OCI-LY7 (cell line): ENCODE measurements at regions not wholly inside any gene's neighbourhood (a gene's known extent, or its start where the extent isn't known, plus 50 kb on each side); places are given as distances from the start of the nearest gene placed in this dataset.

Experiments
- BruUV-seq: library from RNA; stranded (reverse); fragments of 400-500 nt; replicated peaks from 2 replicates; lab custom pipeline; 2021; lab: Mats Ljungman, UMichigan
- CTCF ChIA-PET: fragments of 300-600 bp; sonication (Branson Sonifier 250); formaldehyde crosslinking; loops from one replicate; lab custom pipeline; 2022; ENCODE audit warnings: antibody characterized with exemption; ENCODE audit not compliant: unreplicated experiment; lab: Charles Lee
- POLR2A ChIA-PET: fragments of 300-600 bp; sonication (Branson Sonifier 250); formaldehyde crosslinking; loops from one replicate; lab custom pipeline; 2022; ENCODE audit warnings: antibody characterized with exemption; lab: Charles Lee
- DNase-seq: peaks from one replicate; pipeline ENCODE4 v3.0.0-alpha.2; 2015; ENCODE audit warnings: low spot score
- H2AFZ ChIP-seq: fragments of 200-600 bp; sonication (generic), shearing (Covaris generic); 2 replicates; pipeline ENCODE4 v1.6.1; 2014; ENCODE audit warnings: mild to moderate bottlenecking, antibody characterized with exemption, low read length, moderate library complexity
- H3K27ac ChIP-seq: fragments of 200-600 bp; sonication (generic); 2 replicates; pipeline ENCODE4 v1.5.1; 2014; ENCODE audit warnings: mixed run types, low read depth, mild to moderate bottlenecking, moderate library complexity, low read length, inconsistent platforms; ENCODE audit not compliant: poor library complexity, severe bottlenecking
- H3K36me3 ChIP-seq: fragments of 200-600 bp; sonication (generic); 2 replicates; pipeline ENCODE4 v1.6.1; 2014; ENCODE audit warnings: mild to moderate bottlenecking, antibody characterized with exemption, low read length, moderate library complexity, mixed read lengths; ENCODE audit not compliant: insufficient read depth
- H3K4me1 ChIP-seq: fragments of 200-600 bp; sonication (generic); 2 replicates; pipeline ENCODE4 v1.5.1; 2014; ENCODE audit warnings: mild to moderate bottlenecking, low read length; ENCODE audit not compliant: insufficient read depth, poor library complexity, severe bottlenecking
- H3K4me2 ChIP-seq: fragments of 200-600 bp; sonication (generic); 2 replicates; pipeline ENCODE4 v1.6.1; 2014; ENCODE audit warnings: mild to moderate bottlenecking, low read length
- H3K4me3 ChIP-seq: fragments of 200-600 bp; sonication (generic); 2 replicates; pipeline ENCODE4 v1.5.1; 2014; ENCODE audit warnings: mild to moderate bottlenecking, low read depth, low read length; ENCODE audit not compliant: poor library complexity, severe bottlenecking
- H3K79me2 ChIP-seq: fragments of 200-600 bp; sonication (generic); 2 replicates; pipeline ENCODE4 v1.6.1; 2016; ENCODE audit warnings: low read depth, mild to moderate bottlenecking, low read length, moderate library complexity, mixed read lengths; ENCODE audit not compliant: insufficient read depth
- H3K9me2 ChIP-seq: fragments of 200-600 bp; sonication (generic); 2 replicates; pipeline ENCODE4 v1.6.1; 2016; ENCODE audit warnings: mild to moderate bottlenecking, low read length, mixed read lengths; ENCODE audit not compliant: insufficient read depth
- H3K9me3 ChIP-seq: fragments of 200-600 bp; sonication (generic); 2 replicates; pipeline ENCODE4 v1.6.1; 2014; ENCODE audit warnings: mild to moderate bottlenecking, mixed run types, low read length, mixed read lengths
- H4K20me1 ChIP-seq: fragments of 200-600 bp; sonication (generic); 2 replicates; pipeline ENCODE4 v1.6.1; 2014; ENCODE audit warnings: mild to moderate bottlenecking, antibody characterized with exemption, low read length, moderate library complexity, mixed read lengths; ENCODE audit not compliant: insufficient read depth
- EZH2phosphoT487 ChIP-seq: fragments of 200-600 bp; sonication (generic); IDR thresholded peaks from 2 replicates; pipeline ENCODE4 v1.6.1; 2018; ENCODE audit warnings: low read depth, borderline replicate concordance, mild to moderate bottlenecking, mixed run types, antibody characterized with exemption, low read length, moderate library complexity, mixed read lengths
- intact Hi-C: fragments of 100-400 bp; cut with micrococcal nuclease; formaldehyde crosslinking; loops from one replicate; pipeline ENCODE4 v1.10.0; 2022; ENCODE audit not compliant: unreplicated experiment
- TF ChIP-seq, protein P1 (sequence below): fragments of 200-600 bp; sonication (generic); conservative IDR thresholded peaks from 2 replicates; pipeline ENCODE4 v1.5.1; 2014; ENCODE audit warnings: mild to moderate bottlenecking, antibody characterized with exemption, low read length, moderate library complexity, mixed read lengths

DNA sequence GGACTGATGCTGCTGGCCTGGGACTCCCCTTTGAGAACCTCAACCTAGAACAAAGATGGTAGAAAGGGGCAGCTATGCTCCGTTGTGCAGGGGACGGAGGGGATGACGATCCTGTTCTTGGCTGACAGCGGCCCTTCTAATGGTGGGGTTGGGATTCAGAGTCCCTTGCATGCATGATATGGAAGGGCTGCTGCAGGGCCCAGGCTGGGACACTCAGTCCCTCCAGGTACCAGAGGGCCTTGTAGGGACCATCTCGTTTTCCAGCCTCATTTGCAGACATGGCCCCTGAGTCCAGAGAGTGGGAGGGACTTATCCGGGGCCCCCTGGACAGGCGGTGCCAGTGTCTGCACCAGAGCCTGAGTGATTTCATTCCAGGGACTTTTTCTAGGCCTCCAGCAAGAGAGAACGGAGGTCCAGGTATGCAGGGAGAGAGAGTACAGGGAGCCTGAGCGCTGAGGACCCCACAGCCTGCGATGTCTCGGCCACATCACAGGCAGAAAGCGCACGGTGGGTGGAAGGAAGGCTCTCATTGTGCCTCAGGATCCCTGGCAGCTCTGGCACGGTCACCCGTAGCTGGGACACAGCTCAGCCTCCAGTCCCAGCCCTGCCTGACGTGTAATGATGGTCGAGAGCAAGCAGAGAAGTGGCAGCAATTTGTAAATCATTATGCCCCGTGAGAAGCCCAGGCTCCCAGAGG lies 860.8 kb downstream of the TBC1D22A start:
- TF ChIP-seq EZH2phosphoT487: no peak
- TF ChIP-seq, protein P1, sequence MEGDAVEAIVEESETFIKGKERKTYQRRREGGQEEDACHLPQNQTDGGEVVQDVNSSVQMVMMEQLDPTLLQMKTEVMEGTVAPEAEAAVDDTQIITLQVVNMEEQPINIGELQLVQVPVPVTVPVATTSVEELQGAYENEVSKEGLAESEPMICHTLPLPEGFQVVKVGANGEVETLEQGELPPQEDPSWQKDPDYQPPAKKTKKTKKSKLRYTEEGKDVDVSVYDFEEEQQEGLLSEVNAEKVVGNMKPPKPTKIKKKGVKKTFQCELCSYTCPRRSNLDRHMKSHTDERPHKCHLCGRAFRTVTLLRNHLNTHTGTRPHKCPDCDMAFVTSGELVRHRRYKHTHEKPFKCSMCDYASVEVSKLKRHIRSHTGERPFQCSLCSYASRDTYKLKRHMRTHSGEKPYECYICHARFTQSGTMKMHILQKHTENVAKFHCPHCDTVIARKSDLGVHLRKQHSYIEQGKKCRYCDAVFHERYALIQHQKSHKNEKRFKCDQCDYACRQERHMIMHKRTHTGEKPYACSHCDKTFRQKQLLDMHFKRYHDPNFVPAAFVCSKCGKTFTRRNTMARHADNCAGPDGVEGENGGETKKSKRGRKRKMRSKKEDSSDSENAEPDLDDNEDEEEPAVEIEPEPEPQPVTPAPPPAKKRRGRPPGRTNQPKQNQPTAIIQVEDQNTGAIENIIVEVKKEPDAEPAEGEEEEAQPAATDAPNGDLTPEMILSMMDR: no peak
- BruUV-seq: no TSS peak
- no peak overlapping the region for H2AFZ ChIP-seq
- no peak overlapping the region for H3K4me2 ChIP-seq
- no peak overlapping the region for H3K27ac ChIP-seq
- no peak overlapping the region for H3K4me3 ChIP-seq
- no peaks in the 10 kb centered on the region for H3K4me1 ChIP-seq
- ChIA-PET CTCF (no interaction called here), POLR2A (no interaction called here)
- intact Hi-C loops: no loop called here
- no peaks in the 10 kb centered on the region for H3K9me3 ChIP-seq
- H3K36me3 ChIP-seq: no peaks in the 10 kb centered on the region
- no peaks in the 10 kb centered on the region for H3K9me2 ChIP-seq
- no peaks in the 10 kb centered on the region for H4K20me1 ChIP-seq
- H3K79me2 ChIP-seq: no peaks in the 10 kb centered on the region
- DNase-seq: no peak

DNA sequence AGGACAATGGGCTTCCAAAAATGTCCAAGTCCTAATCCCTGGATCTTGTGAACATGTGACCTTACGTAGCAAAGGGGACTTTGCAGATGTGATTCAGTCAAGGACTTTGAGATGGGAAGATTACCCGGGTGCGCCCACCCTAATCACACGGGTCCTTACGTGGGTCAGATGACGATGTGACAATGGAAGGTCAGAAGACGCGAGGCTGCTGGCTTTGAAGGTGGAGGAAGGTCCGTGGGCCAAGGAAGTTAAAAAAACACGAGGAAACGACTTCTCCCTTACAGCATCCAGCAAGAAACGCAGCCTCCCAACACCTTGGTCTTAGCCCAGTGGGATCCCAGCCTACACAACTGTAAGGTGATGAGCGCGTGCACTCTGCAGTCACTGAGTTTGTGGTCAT lies 860.1 kb downstream of the TBC1D22A start:
- Histone ChIP-seq H3K36me3 (no peaks in the 10 kb centered on the region), H2AFZ (no peak overlapping the region), H3K4me3 (no peak overlapping the region), H4K20me1 (no peaks in the 10 kb centered on the region), H3K9me3 (no peaks in the 10 kb centered on the region), H3K4me1 (no peaks in the 10 kb centered on the region), H3K79me2 (no peaks in the 10 kb centered on the region), H3K4me2 (no peak overlapping the region), H3K27ac (no peak overlapping the region), H3K9me2 (no peaks in the 10 kb centered on the region)
- ChIA-PET CTCF (no interaction called here), POLR2A (no interaction called here)
- BruUV-seq: no TSS peak
- no peak for DNase-seq
- TF ChIP-seq, protein P1: no peak
- TF ChIP-seq EZH2phosphoT487: no peak
- intact Hi-C loops: no loop called here

DNA sequence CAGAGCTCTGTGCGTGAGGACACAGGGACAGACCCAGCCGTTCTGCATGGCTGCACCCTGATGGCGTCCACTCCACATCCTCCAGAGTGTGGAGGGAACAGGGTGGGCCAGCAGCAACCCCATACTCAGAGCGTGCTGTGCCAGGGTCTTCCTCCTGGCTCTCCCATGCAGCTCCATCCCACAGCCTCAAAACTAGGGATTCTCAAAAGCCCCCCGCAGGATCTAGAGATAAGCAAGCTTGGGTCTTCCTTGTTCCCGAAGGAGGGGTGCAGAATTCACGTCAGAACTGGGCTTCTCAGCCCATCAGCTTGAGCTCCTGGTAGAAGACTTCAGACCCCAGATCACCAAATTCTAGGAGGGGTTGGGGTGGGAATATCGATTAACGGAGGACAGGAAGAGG lies 858.8 kb downstream of the TBC1D22A start:
- H3K4me1 ChIP-seq: no peaks in the 10 kb centered on the region
- no peak overlapping the region for H3K4me2 ChIP-seq
- no peaks in the 10 kb centered on the region for H3K36me3 ChIP-seq
- H3K27ac ChIP-seq: no peak overlapping the region
- BruUV-seq: no TSS peak
- ChIA-PET CTCF (no interaction called here), POLR2A (no interaction called here)
- TF ChIP-seq, protein P1: no peak
- TF ChIP-seq EZH2phosphoT487: no peak
- H4K20me1 ChIP-seq: no peaks in the 10 kb centered on the region
- no peaks in the 10 kb centered on the region for H3K79me2 ChIP-seq
- H2AFZ ChIP-seq: no peak overlapping the region
- H3K9me3 ChIP-seq: no peaks in the 10 kb centered on the region
- no peak for DNase-seq
- no peak overlapping the region for H3K4me3 ChIP-seq
- no peaks in the 10 kb centered on the region for H3K9me2 ChIP-seq
- intact Hi-C loops: no loop called here
